SJCRH30 (cell line): ENCODE measurements at regions not wholly inside any gene's neighbourhood (a gene's known extent, or its start where the extent isn't known, plus 50 kb on each side); places are given as distances from the start of the nearest gene placed in this dataset.
"Not testable (repeated sequence)": the region's sequence is repeated elsewhere in the genome, so short reads cannot be mapped to it uniquely, and the experiment has no call there.

ENCODE experiments used
- DNase-seq, 2 experiments: peaks; one replicate each; pipeline ENCODE4 v3.0.0-alpha.2; 2015 to 2020
- H3K27ac ChIP-seq: fragments of 250-450 bp; sonication (Bioruptor Pico); 2 replicates; pipeline ENCODE4 v1.5.1; 2020; ENCODE audit warnings: mild to moderate bottlenecking, moderate library complexity
- H3K27me3 ChIP-seq: fragments of 250-450 bp; sonication (Bioruptor Pico); 2 replicates; pipeline ENCODE4 v1.5.1; 2020; ENCODE audit warnings: mild to moderate bottlenecking, moderate library complexity
- H3K36me3 ChIP-seq: fragments of 250-450 bp; sonication (Bioruptor Pico); 2 replicates; pipeline ENCODE4 v1.5.1; 2020; ENCODE audit warnings: mild to moderate bottlenecking, moderate library complexity
- H3K4me1 ChIP-seq: fragments of 250-450 bp; sonication (Bioruptor Pico); 2 replicates; pipeline ENCODE4 v1.5.1; 2020; ENCODE audit warnings: mild to moderate bottlenecking, moderate library complexity
- H3K4me3 ChIP-seq: fragments of 250-450 bp; sonication (Bioruptor Pico); 2 replicates; pipeline ENCODE4 v1.5.1; 2020; ENCODE audit warnings: mild to moderate bottlenecking, moderate library complexity
- H3K9me3 ChIP-seq: fragments of 250-450 bp; sonication (Bioruptor Pico); replicated peaks from 2 replicates; pipeline ENCODE4 v1.5.1; 2020; ENCODE audit warnings: mild to moderate bottlenecking, moderate library complexity

DNA sequence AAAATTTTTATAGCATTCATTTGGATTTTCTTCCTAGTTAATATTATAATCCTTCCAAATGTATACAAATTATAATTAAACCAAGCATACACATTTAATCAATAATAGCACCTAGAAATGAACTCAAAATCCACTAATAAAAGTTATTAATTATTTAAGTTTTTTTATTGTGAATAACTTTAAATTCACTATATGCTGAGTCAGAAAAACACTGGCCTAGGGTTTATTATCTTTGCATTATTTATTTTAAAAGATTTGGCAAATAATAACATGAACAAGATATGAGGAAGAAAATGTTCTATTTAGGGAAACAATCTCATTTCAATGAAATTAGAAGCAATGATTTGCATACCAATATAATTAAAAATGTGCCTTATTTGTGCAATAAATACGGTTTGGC lies 951.5 kb downstream of the KCNT2 start:
- H3K4me3 ChIP-seq: no peak overlapping the region
- no peak for DNase-seq
- H3K4me1 ChIP-seq: no peaks in the 10 kb centered on the region
- no peaks in the 10 kb centered on the region for H3K9me3 ChIP-seq
- no peaks in the 10 kb centered on the region for H3K36me3 ChIP-seq
- H3K27me3 ChIP-seq: no peaks in the 10 kb centered on the region
- no peak overlapping the region for H3K27ac ChIP-seq

DNA sequence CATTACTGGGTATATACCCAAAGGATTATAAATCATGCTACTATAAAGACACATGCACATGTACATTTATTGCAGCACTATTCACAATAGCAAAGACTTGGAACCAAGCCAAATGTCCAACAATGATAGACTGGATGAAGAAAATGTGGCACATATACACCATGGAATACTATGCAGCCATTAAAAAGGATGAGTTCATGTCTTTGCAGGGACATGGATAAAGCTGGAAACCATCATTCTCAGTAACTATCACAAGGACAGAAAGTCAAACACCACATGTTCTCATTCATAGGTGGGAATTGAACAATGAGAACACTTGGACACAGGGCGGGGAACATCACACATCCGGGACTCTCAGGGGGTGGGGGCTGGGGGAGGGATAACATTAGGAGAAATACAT lies 959.4 kb downstream of the KCNT2 start:
- H3K9me3 ChIP-seq, H3K36me3 ChIP-seq, H3K27ac ChIP-seq, H3K27me3 ChIP-seq, H3K4me1 ChIP-seq, H3K4me3 ChIP-seq, DNase-seq: not testable (repeated sequence)

- H3K36me3 ChIP-seq: no peaks in the 10 kb centered on the region
- peaks cover 3% of the 10 kb centered on the region; the same call in 1 of the 2 replicates for H3K4me1 ChIP-seq
- H3K4me3 ChIP-seq: peak overlapping the region; percentile 39
- H3K9me3 ChIP-seq: no peaks in the 10 kb centered on the region
- H3K27ac ChIP-seq: peak overlapping the region; percentile 42
- H3K27me3 ChIP-seq: no peaks in the 10 kb centered on the region
- peak in 1 of 2 experiments; percentile 26 for DNase-seq
Measured at GRCh38 chr1:195637539-195637938, 970.7 kb downstream of the KCNT2 start.

DNA sequence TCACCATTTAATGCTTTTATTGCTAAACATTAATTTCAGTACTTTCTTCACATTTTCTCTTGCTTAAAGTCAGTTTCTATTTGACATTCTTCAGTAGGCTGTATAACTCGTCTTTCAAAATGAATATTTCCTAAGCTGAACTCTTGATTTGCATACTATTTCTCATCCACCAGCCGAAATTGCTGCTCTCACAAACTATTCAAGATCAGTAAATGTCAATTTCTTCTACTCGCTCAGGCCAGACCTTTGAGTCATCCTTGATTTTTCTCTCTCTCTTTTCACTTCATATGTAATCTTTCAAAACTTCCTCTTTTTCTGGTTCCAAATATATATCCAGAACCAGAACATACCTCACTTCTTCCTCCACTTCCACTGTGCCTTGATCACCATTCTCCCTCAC lies 990.0 kb downstream of the KCNT2 start:
- Histone ChIP-seq H3K27ac (no peak overlapping the region), H3K4me1 (no peaks in the 10 kb centered on the region), H3K36me3 (no peaks in the 10 kb centered on the region), H3K4me3 (no peak overlapping the region), H3K27me3 (no peaks in the 10 kb centered on the region), H3K9me3 (no peaks in the 10 kb centered on the region)
- no peak for DNase-seq

DNA sequence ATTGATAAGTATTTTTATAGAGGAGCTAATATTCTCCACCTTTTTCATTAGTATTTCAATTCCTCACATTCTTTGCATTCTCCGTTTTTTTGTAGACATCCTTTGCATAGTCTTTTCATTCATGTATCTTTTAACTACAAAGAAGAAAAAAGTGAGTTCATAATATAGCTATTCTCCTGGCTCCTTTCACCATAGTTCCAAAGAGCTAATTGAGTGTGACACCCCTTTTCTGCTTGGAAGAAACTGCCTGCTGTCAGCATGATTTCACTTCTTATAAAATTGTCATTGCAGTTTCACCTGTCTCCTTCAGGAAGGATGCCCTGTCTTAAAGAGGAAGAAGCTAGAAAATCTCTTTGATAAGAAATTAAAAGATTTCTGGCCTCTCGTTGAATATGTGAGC lies 991.1 kb downstream of the KCNT2 start:
- H3K4me1 ChIP-seq: no peaks in the 10 kb centered on the region
- no peaks in the 10 kb centered on the region for H3K27me3 ChIP-seq
- no peak overlapping the region for H3K4me3 ChIP-seq
- no peaks in the 10 kb centered on the region for H3K9me3 ChIP-seq
- no peak overlapping the region for H3K27ac ChIP-seq
- DNase-seq: no peak
- no peaks in the 10 kb centered on the region for H3K36me3 ChIP-seq

DNA sequence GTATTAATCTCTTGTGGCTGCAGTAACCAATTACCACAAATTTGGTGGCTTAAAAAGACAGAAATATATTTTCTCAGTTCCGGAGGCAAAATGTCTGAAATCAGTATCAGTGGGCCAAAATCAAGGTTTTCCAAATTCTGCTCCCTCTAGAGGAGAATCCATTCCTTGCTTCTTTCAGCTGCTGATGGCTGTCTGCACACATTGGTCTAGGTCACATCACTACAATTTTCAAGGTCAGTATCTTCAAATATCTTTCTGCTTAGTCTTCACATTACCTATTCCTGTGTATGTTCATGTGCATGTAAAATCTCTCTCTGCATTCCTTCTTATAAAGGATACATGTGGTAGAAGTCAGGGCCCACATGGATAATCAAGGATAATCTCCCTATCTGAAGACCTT lies 999.4 kb downstream of the KCNT2 start:
- Histone ChIP-seq H3K27ac (no peak overlapping the region), H3K4me3 (no peak overlapping the region), H3K4me1 (no peaks in the 10 kb centered on the region), H3K36me3 (no peaks in the 10 kb centered on the region), H3K9me3 (no peaks in the 10 kb centered on the region), H3K27me3 (no peaks in the 10 kb centered on the region)
- DNase-seq: no peak

GRCh38 chr1:195606483-195606882 lies 1001.8 kb downstream of the KCNT2 start:
- DNase-seq: no peak
- no peaks in the 10 kb centered on the region for H3K36me3 ChIP-seq
- no peaks in the 10 kb centered on the region for H3K4me1 ChIP-seq
- H3K4me3 ChIP-seq: no peak overlapping the region
- H3K27ac ChIP-seq: no peak overlapping the region
- no peaks in the 10 kb centered on the region for H3K9me3 ChIP-seq
- H3K27me3 ChIP-seq: no peaks in the 10 kb centered on the region

GRCh38 chr1:195604287-195604686 lies 1004.0 kb downstream of the KCNT2 start:
- Histone ChIP-seq H3K4me3 (no peak overlapping the region), H3K4me1 (no peaks in the 10 kb centered on the region), H3K27ac (no peak overlapping the region), H3K9me3 (no peaks in the 10 kb centered on the region), H3K36me3 (no peaks in the 10 kb centered on the region), H3K27me3 (no peaks in the 10 kb centered on the region)
- DNase-seq: no peak

GRCh38 chr1:195597891-195598290 lies 1010.3 kb downstream of the KCNT2 start:
- DNase-seq: no peak
- Histone ChIP-seq H3K9me3 (no peaks in the 10 kb centered on the region), H3K4me1 (no peaks in the 10 kb centered on the region), H3K27me3 (no peaks in the 10 kb centered on the region), H3K36me3 (no peaks in the 10 kb centered on the region), H3K4me3 (no peak overlapping the region), H3K27ac (no peak overlapping the region)

DNA sequence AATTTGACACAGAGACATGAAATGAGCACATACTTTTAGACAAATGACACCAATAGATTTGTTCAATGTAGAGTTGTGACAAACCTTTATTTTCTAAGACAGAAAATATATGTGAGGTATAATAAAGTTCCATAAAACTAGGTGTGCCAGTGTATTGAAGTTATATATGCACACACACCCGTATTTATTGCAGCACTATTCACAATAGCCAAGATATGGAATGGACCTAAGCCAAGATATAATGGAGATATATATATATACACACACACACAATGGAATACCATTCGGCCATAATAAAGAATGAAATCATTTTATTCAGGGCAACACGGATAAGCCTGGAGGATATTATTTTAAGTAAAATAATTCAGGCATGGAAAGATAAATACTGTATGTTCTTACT lies 1013.5 kb downstream of the KCNT2 start:
- H3K27ac ChIP-seq: no peak overlapping the region
- H3K4me1 ChIP-seq: peaks cover 12% of the 10 kb centered on the region
- no peak for DNase-seq
- H3K4me3 ChIP-seq: no peak overlapping the region
- no peaks in the 10 kb centered on the region for H3K9me3 ChIP-seq
- no peaks in the 10 kb centered on the region for H3K36me3 ChIP-seq
- no peaks in the 10 kb centered on the region for H3K27me3 ChIP-seq

- no peak overlapping the region for H3K27ac ChIP-seq
- DNase-seq: no peak
- no peaks in the 10 kb centered on the region for H3K27me3 ChIP-seq
- H3K4me3 ChIP-seq: no peak overlapping the region
- peaks cover 12% of the 10 kb centered on the region for H3K4me1 ChIP-seq
- H3K9me3 ChIP-seq: no peaks in the 10 kb centered on the region
- no peaks in the 10 kb centered on the region for H3K36me3 ChIP-seq
Measured at GRCh38 chr1:195594322-195594721, 1013.9 kb downstream of the KCNT2 start.

DNA sequence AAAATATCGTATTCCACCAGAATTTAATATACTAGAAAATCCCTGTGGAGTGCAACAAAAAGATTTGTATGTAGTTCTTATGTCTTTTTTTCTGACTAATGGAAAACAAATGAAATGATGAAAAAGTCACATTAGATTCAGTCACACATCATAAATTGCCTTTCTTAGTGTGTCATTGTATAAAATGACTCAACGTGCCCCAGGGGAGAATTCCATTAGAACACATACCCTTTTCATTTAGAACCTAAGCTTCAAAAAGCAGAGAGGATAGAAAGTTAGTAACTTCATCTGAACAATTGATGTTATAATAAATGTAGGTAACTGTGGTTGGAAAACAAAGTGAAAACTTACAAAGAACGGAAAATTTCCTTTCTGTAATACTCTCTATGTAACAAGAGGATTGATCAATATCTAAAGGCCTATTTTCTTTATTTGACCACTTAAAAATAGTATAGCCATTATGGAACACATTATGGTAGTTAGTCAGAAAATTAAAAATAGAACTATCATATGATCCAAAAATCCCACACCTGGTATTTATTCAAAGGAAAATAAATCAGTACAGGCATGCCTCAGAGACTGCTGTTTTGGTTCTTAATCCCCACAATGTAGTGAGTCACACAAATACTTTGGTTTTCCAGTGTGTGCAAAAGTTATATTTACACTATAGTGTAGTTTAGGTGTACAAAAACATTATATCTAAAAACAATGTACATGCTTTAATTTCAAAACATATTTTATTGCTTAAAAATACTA lies 1016.1 kb downstream of the KCNT2 start:
- Histone ChIP-seq H3K27me3 (no peaks in the 10 kb centered on the region), H3K9me3 (no peaks in the 10 kb centered on the region), H3K4me1 (peaks cover 12% of the 10 kb centered on the region), H3K4me3 (no peak overlapping the region), H3K36me3 (no peaks in the 10 kb centered on the region), H3K27ac (peak overlapping the region; percentile 89)
- DNase-seq: peak; percentile 40 to 73

DNA sequence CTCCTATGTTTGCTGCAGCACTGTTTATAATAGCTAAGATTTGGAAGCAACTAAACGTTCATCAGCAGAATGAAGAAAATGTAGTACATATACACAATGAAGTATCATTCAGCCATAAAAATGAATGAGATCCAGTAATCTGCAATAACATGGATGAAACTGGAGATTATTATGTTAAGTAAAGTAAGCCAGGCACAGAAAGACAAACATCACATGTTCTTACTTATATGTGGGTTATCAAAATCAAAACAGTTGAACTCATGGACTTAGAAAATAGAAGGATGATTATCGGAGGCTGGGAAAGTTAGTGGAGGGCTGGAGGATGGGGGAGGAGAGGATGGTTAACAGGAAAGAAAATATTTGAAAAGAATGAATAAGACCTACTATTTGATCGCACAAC lies 1017.6 kb downstream of the KCNT2 start:
- Histone ChIP-seq H3K27me3 (no peaks in the 10 kb centered on the region), H3K27ac (no peak overlapping the region; the same call in 1 of the 2 replicates), H3K4me3 (no peak overlapping the region), H3K9me3 (no peaks in the 10 kb centered on the region), H3K36me3 (no peaks in the 10 kb centered on the region), H3K4me1 (peaks cover 12% of the 10 kb centered on the region)
- DNase-seq: no peak

GRCh38 chr1:195584870-195585624 lies 1023.2 kb downstream of the KCNT2 start:
- no peak for DNase-seq
- no peaks in the 10 kb centered on the region for H3K4me1 ChIP-seq
- no peaks in the 10 kb centered on the region for H3K36me3 ChIP-seq
- no peak overlapping the region for H3K27ac ChIP-seq
- H3K9me3 ChIP-seq: no peaks in the 10 kb centered on the region
- no peaks in the 10 kb centered on the region for H3K27me3 ChIP-seq
- H3K4me3 ChIP-seq: no peak overlapping the region

DNA sequence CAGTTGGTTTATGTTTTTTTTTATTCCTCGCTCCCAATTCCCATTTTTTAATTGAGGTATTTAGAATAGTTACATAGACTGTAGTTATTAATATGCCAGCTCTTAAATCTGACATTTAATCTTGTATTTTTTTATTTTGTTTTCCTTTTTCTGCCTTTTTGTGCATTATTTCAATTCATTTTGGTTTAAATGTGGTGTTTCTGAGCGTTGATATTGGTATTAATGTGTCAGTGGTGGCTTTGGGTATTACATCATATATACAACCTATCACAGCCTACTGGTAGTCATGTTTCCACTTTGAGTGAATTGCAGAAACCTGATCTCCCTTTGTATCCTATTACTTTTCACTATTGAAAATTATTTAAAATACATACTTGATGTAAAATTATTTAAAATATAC lies 1027.3 kb downstream of the KCNT2 start:
- no peaks in the 10 kb centered on the region for H3K9me3 ChIP-seq
- no peaks in the 10 kb centered on the region for H3K4me1 ChIP-seq
- DNase-seq: no peak
- no peak overlapping the region for H3K27ac ChIP-seq
- H3K4me3 ChIP-seq: no peak overlapping the region
- H3K36me3 ChIP-seq: no peaks in the 10 kb centered on the region
- no peaks in the 10 kb centered on the region for H3K27me3 ChIP-seq

- no peaks in the 10 kb centered on the region for H3K9me3 ChIP-seq
- DNase-seq: no peak
- H3K27me3 ChIP-seq: no peaks in the 10 kb centered on the region
- H3K4me1 ChIP-seq: no peaks in the 10 kb centered on the region
- no peak overlapping the region for H3K4me3 ChIP-seq
- no peaks in the 10 kb centered on the region for H3K36me3 ChIP-seq
- H3K27ac ChIP-seq: no peak overlapping the region
Measured at GRCh38 chr1:195577748-195578147, 1030.5 kb downstream of the KCNT2 start.
